IMR-90 (cell line): ENCODE measurements at regions not wholly inside any gene's neighbourhood (a gene's known extent, or its start where the extent isn't known, plus 50 kb on each side); places are given as distances from the start of the nearest gene placed in this dataset.

ENCODE experiments used
- CEBPB ChIP-seq: IDR thresholded peaks from 2 replicates; pipeline ENCODE4 v1.6.1; 2012; ENCODE audit warnings: low read depth, low read length, improper control_type of control experiment
- MAFK ChIP-seq: IDR thresholded peaks from 2 replicates; pipeline ENCODE4 v1.6.1; 2012; ENCODE audit warnings: low read depth, low read length, improper control_type of control experiment
- POLR2A ChIP-seq: IDR thresholded peaks from 2 replicates; pipeline ENCODE4 v1.6.1; 2012; ENCODE audit warnings: mild to moderate bottlenecking, low read depth, low read length
- RAD21 ChIP-seq: IDR thresholded peaks from 2 replicates; pipeline ENCODE4 v1.6.1; 2012; ENCODE audit warnings: low read length, improper control_type of control experiment
- RFX5 ChIP-seq: IDR thresholded peaks from 2 replicates; pipeline ENCODE4 v1.8.0; 2012; ENCODE audit warnings: low read depth, mild to moderate bottlenecking, low read length, moderate library complexity
- SMC3 ChIP-seq: fragments of 150-350 bp; IDR thresholded peaks from 2 replicates; pipeline ENCODE4 v1.6.1; 2016; ENCODE audit warnings: low read depth, mild to moderate bottlenecking, antibody characterized with exemption, low read length, moderate library complexity
- USF2 ChIP-seq: fragments of 150-350 bp; IDR thresholded peaks from 2 replicates; pipeline ENCODE4 v1.6.1; 2017; ENCODE audit warnings: mild to moderate bottlenecking, antibody characterized with exemption, low read length, low read depth
- TF ChIP-seq, protein P1 (sequence below): conservative IDR thresholded peaks from 2 replicates; pipeline ENCODE4 v1.5.1; 2012; ENCODE audit warnings: mild to moderate bottlenecking, low read depth, low read length, improper control_type of control experiment
- TF ChIP-seq, protein P2 (sequence below): fragments of 150-350 bp; IDR thresholded peaks from 2 replicates; pipeline ENCODE4 v1.6.1; 2016; ENCODE audit warnings: low read depth, mild to moderate bottlenecking, low read length, moderate library complexity, borderline replicate concordance

DNA sequence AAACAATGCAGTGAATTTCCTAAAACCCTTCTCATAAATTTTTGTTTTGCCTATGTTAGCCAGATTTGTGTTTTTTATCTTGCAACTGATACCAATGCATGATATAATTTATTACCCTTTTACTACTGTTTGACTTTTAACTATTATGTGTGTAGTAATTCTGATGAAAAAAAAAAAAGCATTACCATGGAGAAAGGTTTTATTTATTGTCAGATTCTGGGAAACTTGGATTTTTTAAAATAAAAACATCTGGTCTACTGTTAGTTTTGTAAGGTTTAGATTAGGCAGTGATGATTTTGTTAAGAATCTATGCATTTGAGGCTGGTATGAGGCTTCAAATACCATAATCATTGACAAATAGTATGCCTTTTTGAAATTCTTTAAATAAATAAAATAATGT lies 470.4 kb upstream of the ROBO1 start:
- TF ChIP-seq, protein P1, sequence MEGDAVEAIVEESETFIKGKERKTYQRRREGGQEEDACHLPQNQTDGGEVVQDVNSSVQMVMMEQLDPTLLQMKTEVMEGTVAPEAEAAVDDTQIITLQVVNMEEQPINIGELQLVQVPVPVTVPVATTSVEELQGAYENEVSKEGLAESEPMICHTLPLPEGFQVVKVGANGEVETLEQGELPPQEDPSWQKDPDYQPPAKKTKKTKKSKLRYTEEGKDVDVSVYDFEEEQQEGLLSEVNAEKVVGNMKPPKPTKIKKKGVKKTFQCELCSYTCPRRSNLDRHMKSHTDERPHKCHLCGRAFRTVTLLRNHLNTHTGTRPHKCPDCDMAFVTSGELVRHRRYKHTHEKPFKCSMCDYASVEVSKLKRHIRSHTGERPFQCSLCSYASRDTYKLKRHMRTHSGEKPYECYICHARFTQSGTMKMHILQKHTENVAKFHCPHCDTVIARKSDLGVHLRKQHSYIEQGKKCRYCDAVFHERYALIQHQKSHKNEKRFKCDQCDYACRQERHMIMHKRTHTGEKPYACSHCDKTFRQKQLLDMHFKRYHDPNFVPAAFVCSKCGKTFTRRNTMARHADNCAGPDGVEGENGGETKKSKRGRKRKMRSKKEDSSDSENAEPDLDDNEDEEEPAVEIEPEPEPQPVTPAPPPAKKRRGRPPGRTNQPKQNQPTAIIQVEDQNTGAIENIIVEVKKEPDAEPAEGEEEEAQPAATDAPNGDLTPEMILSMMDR, result no peak
- TF ChIP-seq MAFK (no peak), CEBPB (no peak), POLR2A (no peak), USF2 (no peak), SMC3 (no peak), RAD21 (no peak), RFX5 (no peak)
- TF ChIP-seq, protein P2, sequence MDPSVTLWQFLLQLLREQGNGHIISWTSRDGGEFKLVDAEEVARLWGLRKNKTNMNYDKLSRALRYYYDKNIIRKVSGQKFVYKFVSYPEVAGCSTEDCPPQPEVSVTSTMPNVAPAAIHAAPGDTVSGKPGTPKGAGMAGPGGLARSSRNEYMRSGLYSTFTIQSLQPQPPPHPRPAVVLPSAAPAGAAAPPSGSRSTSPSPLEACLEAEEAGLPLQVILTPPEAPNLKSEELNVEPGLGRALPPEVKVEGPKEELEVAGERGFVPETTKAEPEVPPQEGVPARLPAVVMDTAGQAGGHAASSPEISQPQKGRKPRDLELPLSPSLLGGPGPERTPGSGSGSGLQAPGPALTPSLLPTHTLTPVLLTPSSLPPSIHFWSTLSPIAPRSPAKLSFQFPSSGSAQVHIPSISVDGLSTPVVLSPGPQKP, result no peak
